GM18499 (cell line): ENCODE measurements at regions not wholly inside any gene's neighbourhood (a gene's known extent, or its start where the extent isn't known, plus 50 kb on each side); places are given as distances from the start of the nearest gene placed in this dataset.
"Not testable (repeated sequence)": the region's sequence is repeated elsewhere in the genome, so short reads cannot be mapped to it uniquely, and the experiment has no call there.

Experiments used
- ATAC-seq: cut with Tn5 transposase; IDR thresholded peaks from one replicate; pipeline ENCODE4 v1.9.1; 2021; ENCODE audit warnings: moderate number of reproducible peaks; ENCODE audit not compliant: insufficient read depth, unreplicated experiment

DNA sequence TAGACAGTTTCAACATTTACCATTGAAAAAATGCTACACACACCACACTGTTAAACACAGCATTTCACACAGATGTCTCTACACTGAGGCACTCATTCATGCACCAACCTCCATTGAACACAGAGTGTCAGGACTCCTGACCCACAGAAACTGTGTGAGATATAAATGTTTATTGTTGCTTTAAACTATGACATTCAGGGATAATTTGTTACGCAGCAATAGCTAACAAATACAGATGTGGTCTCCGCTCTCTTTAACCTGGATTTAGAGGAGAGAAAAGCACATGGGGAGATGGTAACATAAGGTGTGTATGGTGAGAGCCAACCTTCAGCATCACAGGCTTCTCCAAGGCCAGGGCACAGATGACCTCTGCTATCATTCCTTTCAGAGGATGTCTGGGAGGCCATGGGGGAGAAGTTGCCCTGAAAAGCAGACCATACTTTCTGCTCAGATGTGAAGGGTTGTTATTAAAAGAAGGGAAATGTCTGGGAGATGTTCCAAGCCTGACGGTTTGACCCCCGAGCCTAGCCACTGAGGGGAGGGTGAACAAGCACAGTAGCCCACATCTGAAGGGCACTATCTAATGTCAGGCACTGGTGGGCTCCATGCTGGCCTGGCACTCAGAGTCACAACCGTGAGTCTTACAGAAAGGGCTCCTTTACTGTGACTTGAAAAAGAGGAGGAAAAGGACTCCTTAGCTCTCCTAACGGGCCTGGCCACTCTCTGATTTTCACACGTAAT is 284.5 kb upstream of the TLE3 start:
- no peak for ATAC-seq

DNA sequence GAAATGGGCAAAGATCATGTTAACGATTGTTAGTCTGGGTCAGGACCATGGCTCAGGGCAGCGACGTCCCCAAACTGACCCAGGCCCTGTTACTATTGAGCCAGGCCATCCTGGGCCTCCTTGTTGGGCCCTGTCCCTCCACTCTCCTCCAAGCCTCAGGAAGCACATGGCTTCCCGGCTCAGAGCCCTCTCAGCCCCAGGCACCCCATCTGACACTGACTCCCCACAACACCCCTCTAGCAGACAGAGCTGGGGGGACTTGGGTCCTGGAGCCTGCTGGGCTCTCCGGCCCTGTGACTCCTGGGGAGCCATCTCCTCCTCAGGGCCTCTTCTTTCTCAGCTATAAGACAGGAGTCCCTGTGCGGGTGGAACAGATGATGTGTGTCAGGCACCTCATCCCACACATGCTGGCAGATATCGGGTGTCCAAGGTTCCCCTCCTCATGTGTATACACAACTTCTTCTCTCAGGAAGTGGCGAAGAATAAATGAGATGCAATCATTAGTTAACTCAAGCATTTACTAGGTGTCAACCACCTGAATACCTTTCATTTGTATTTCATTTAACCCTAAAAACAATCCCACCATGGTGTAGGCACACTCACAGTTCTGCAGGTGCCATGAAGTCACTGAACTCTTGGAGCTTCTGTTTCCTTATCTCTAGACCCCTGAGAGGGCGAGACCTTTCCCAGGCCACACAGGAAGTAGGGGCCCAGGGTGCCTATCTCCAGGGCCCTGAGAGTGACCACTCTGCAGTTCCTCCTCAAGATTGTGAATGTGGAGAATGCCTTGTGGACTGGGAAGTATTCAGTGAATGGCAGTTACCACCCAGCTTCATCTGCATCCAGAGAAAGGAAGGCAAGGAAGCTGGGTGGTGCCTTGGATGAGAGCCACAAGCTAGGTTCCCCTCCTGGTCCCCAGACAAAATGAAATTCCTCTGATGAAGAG is 282.5 kb upstream of the TLE3 start:
- ATAC-seq: no peak

DNA sequence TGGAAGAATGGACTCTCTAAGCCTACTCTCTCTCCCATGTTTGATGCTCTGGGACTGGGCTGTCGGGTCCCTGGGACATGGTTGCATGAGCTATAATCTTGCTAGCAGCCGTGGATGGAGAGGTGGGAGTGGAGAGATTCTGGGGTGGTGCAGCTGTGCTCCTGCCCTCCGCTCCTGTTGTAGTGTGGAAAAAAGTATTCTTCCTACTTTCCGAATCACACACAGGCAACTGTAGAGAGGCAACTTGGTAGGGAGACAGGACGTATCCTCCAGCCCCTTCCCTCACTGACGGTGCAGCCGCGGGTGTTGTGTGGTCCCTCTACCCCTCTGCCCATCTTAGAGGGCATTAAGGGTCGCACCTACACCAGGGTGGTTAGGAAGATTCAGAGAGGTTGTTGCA is 281.4 kb upstream of the TLE3 start:
- ATAC-seq: no peak

DNA sequence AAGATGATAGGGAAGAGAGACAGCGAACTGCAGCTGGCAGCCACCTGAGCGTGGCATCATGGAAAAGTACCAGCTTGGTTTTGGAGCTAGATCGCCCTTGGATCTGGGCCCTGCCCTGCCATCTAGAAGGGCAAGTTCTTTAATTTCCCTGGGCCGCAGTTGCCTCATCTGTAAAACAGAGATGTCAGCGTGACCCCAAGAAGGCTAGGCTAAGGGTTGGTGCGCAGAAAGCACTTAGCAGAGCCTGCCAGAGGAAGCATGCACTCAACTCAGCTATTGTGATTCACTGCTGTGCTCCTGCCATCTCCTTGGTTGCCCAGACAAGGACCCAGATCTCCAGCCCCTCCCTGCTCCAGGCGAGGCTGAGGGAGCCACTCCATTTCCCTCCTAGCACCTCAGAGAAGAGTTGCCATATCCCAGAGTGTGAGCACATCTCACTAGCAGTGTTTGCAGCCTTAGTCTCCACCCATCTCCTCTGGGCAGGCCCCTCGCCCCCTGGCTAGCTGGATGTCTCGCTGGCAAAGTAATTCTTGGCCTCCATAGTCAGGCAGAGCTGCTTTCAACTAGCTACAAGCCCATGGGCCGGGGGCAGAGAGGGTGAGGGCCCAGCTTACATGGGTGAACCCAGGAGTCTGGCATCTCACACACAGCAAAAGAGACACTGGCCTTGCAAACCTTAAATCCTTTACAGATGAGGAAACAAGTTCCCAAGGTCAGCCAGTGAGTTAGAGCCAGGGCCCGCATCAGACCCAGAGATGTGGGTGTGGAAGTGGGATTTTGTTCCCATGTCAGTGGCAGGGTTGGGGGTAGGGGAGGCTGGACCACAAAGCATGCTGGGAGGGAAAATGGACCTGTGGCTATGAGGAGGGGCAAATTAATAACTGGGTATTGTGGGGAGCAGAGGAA is 280.7 kb upstream of the TLE3 start:
- no peak for ATAC-seq

DNA sequence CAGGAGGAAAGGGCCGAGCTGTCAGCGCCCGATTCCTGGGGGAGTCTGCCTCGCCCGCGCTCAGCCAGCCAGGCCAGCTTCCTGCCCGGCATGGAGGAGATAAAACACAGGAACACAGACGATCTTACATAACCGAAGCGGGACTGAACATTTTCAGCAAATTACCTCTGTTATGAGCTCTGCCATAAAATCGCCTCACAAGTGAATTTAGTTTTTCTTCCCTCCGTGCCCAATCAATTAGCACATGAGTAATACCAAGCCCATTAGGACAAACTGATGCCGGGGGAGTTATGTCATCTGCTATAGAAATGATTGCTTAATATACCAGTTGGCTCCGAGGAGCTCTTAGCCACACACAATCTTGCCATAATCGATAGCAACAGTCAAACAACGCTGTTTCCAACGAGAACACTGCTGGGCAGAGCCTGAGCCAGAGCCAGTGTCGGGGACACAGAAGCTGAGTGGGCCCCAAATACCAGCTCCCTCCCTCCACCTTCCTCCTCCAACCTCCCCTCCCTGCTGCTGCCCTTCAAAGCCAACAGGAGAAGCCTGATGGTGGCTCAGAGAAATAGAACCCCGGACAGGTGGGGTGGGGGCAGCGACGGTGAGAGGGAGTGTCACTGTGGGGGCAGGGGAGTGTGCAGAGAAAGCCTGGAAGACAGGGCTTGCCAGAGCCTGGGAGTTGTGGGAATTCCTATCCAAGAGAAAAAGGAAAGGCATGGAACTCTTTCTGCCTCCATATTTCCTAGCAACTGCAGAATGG is 279.4 kb upstream of the TLE3 start:
- no peak for ATAC-seq

- ATAC-seq: no peak
Observed at GRCh38 chr15:70376031-70376928, 278.6 kb upstream of the TLE3 start.

DNA sequence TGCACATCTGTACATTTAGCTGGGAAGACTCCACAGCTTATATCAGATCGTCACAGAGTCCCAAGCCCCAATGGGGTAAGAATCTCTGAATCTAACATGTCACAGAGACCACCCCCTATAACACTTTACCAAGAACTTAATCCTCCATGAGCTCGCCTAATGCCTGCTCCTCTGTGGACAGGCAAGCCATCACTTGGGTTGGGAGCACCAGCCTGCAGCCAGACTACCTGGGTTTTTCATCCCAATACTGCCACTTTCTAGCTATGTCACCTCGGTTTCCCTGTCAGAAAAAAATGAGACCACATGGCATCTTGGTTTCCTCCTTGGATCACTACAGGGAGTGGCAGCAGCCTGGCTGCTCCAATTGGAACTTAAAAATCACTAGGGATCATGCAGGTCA is 277.9 kb upstream of the TLE3 start:
- ATAC-seq: no peak

DNA sequence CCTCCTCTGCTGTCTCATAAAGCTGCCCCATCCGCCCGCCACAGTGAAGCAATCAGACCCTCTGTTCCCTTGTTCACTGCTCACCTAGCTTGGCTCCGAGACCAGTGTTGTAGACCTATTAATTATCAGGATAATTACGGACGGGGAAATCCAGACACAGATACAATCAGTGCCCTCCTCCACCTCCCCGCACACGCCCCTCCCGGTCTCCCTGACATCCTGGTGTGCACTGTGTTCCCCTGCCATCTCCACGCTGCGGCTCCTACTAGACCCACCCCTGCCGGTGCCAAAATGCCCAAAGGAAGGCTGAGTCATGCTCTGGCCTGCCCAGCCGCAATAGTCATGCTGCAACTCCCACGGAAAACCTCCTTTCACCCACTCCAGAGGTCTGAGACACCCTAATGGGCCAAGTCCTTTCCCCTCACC is 277.3 kb upstream of the TLE3 start:
- no peak for ATAC-seq

DNA sequence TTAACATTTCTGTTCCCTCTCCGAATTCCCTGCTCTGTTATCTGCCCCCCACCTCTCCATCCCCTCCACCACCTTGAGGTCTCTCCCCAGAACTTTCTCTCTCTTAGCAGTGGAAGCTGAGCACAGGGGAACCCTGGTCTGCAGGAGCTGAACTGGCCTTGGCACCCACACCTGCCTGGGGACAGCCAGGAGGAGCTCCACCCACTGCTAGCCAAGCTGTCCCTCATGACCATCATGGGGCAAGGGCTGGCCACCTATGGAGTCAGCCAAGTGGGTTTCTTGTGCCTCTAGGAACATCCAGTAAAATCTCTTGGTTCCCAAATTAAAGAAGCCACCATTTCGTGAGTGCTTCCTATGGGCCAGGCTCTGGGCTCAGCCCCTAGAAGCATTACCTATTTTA is 276.4 kb upstream of the TLE3 start:
- ATAC-seq: no peak

DNA sequence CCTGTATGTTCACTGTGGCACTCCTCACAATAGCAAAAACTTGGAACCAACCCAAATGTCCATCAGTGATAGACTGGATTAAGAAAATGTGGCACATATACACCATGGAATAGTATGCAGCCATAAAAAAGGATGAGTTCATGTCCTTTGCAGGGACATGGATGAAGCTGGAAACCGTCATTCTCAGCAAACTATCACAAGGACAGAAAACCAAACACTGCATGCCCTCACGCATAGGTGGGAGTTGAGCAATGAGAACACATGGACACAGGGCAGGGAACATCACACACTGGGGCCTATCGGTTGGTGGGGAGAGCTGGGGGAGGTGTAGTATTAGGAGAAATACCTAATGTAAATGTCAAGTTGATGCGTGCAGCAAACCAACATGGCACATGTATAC is 275.7 kb upstream of the TLE3 start:
- ATAC-seq: not testable (repeated sequence)

GRCh38 chr15:70367913-70368705 is 270.4 kb upstream of the TLE3 start:
- ATAC-seq: not testable (repeated sequence)

GRCh38 chr15:70364023-70364422 is 266.3 kb upstream of the TLE3 start:
- not testable (repeated sequence) for ATAC-seq

DNA sequence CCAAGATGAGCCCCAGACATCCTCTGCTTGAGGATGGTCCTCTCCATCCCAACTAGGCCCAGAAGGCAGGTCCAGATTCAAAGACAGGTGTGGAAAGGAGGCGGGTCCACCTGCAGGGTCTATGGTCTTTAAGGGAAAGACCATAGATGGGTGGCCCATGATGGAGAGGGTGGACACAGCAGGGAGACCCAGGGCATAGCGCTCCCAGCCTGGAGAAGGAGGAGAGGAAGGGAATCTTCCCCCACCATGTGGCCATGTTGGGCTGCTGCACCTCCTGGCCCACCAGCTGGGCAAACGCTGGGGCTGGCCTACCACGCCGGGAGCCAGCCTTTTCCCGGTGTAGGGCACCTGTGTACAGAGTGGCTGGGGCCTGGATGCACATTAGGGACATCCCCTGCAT is 265.2 kb upstream of the TLE3 start:
- no peak for ATAC-seq

GRCh38 chr15:70362350-70362749 is 264.6 kb upstream of the TLE3 start:
- ATAC-seq: no peak

DNA sequence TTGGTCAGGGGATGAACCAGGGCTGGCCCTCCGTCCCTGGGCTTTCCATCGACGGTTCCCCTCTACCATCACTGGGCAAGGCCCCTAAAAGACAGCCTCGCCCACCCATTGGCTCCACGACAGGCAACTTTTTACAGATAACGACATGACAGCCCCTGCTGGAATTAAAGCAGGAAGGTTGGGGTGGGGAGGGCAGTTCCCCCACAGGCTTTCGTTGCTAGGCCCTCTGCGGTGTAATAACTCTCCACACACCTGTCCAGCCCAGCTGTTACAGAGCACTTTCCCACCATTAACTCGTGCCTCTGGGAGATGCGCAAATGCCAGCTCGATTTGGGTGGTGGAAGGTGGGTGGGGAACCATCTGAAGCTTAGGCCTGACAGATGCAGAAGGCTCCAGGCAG is 264.2 kb upstream of the TLE3 start:
- ATAC-seq: no peak

- no peak for ATAC-seq
Observed at GRCh38 chr15:70361106-70361505, 263.4 kb upstream of the TLE3 start.

- no peak for ATAC-seq
Observed at GRCh38 chr15:70358871-70359647, 261.3 kb upstream of the TLE3 start.
